ENCODE measurements at regions not wholly inside any gene's neighbourhood (a gene's known extent, or its start where the extent isn't known, plus 50 kb on each side); places are given as distances from the start of the nearest gene placed in this dataset.

- H3K27me3 ChIP-seq (ENCODE audit: control insufficient read depth in 3 of 3, insufficient read depth in 3 of 3, low read length in 3 of 3): peaks cover 0 to 9% (median 6%) of the 10 kb centered on the region in 3 donors
- no peaks in the 10 kb centered on the region for H3K9me3 ChIP-seq (ENCODE audit: control insufficient read depth in 3 of 3, low read length in 3 of 3)
- no peak overlapping the region for H3K27ac ChIP-seq (ENCODE audit: low read depth, low read length)
- H3K4me3 ChIP-seq (ENCODE audit: low read length in 3 of 3): no peak overlapping the region
- H3K36me3 ChIP-seq (ENCODE audit: control insufficient read depth in 3 of 3, insufficient read depth in 3 of 3, low read length in 3 of 3): no peaks in the 10 kb centered on the region
- H3K4me1 ChIP-seq (ENCODE audit: control insufficient read depth in 3 of 3, insufficient read depth in 3 of 3, low read length in 3 of 3): no peaks in the 10 kb centered on the region
- no peak overlapping the region for H3K9ac ChIP-seq (ENCODE audit: low read depth in 1 of 3, low read length in 3 of 3)
Observed at GRCh38 chr18:73842795-73843394, 304.7 kb downstream of the FBXO15 start.

DNA sequence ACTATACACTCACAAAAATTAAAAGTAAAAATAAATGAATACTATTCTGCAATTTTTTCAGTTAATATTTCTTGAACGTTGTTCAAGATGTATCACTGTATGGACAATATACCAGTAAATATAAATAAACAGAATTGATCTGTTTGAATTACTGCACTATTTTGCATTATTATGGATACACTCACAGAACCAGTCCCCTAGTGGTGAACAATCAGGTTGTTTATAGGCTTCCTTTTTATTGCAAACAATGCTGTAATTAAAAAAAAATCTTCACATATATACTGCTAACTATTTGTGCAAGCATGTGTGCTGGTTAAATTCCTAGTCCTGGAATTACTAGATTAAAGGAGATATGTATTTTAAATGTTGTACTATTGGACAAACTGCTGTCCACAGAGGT, 306.0 kb downstream of the FBXO15 start:
- H3K4me3 ChIP-seq (ENCODE audit: low read length in 3 of 3): no peak overlapping the region
- H3K4me1 ChIP-seq (ENCODE audit: control insufficient read depth in 3 of 3, insufficient read depth in 3 of 3, low read length in 3 of 3): no peaks in the 10 kb centered on the region
- no peak overlapping the region for H3K9ac ChIP-seq (ENCODE audit: low read depth in 1 of 3, low read length in 3 of 3)
- H3K27ac ChIP-seq (ENCODE audit: low read depth, low read length): no peak overlapping the region
- no peaks in the 10 kb centered on the region for H3K36me3 ChIP-seq (ENCODE audit: control insufficient read depth in 3 of 3, insufficient read depth in 3 of 3, low read length in 3 of 3)
- no peaks in the 10 kb centered on the region for H3K9me3 ChIP-seq (ENCODE audit: control insufficient read depth in 3 of 3, low read length in 3 of 3)
- peaks cover 0 to 9% (median 6%) of the 10 kb centered on the region in 3 donors for H3K27me3 ChIP-seq (ENCODE audit: control insufficient read depth in 3 of 3, insufficient read depth in 3 of 3, low read length in 3 of 3)

GRCh38 chr18:73840319-73840945, 307.2 kb downstream of the FBXO15 start:
- H3K27me3 ChIP-seq (ENCODE audit: control insufficient read depth in 3 of 3, insufficient read depth in 3 of 3, low read length in 3 of 3): peaks cover 0 to 9% (median 6%) of the 10 kb centered on the region in 3 donors
- no peak overlapping the region for H3K9ac ChIP-seq (ENCODE audit: low read depth in 1 of 3, low read length in 3 of 3)
- H3K4me3 ChIP-seq (ENCODE audit: low read length in 3 of 3): no peak overlapping the region
- no peaks in the 10 kb centered on the region for H3K9me3 ChIP-seq (ENCODE audit: control insufficient read depth in 3 of 3, low read length in 3 of 3)
- no peaks in the 10 kb centered on the region for H3K4me1 ChIP-seq (ENCODE audit: control insufficient read depth in 3 of 3, insufficient read depth in 3 of 3, low read length in 3 of 3)
- no peaks in the 10 kb centered on the region for H3K36me3 ChIP-seq (ENCODE audit: control insufficient read depth in 3 of 3, insufficient read depth in 3 of 3, low read length in 3 of 3)
- H3K27ac ChIP-seq (ENCODE audit: low read depth, low read length): no peak overlapping the region

GRCh38 chr18:73839441-73839840, 308.2 kb downstream of the FBXO15 start:
- Histone ChIP-seq H3K4me3 (ENCODE audit: low read length in 3 of 3) (no peak overlapping the region), H3K9me3 (ENCODE audit: control insufficient read depth in 3 of 3, low read length in 3 of 3) (no peaks in the 10 kb centered on the region), H3K9ac (ENCODE audit: low read depth in 1 of 3, low read length in 3 of 3) (no peak overlapping the region), H3K4me1 (ENCODE audit: control insufficient read depth in 3 of 3, insufficient read depth in 3 of 3, low read length in 3 of 3) (no peaks in the 10 kb centered on the region), H3K27me3 (ENCODE audit: control insufficient read depth in 3 of 3, insufficient read depth in 3 of 3, low read length in 3 of 3) (peaks cover 0 to 6% (median 6%) of the 10 kb centered on the region in 3 donors), H3K27ac (ENCODE audit: low read depth, low read length) (no peak overlapping the region), H3K36me3 (ENCODE audit: control insufficient read depth in 3 of 3, insufficient read depth in 3 of 3, low read length in 3 of 3) (no peaks in the 10 kb centered on the region)

DNA sequence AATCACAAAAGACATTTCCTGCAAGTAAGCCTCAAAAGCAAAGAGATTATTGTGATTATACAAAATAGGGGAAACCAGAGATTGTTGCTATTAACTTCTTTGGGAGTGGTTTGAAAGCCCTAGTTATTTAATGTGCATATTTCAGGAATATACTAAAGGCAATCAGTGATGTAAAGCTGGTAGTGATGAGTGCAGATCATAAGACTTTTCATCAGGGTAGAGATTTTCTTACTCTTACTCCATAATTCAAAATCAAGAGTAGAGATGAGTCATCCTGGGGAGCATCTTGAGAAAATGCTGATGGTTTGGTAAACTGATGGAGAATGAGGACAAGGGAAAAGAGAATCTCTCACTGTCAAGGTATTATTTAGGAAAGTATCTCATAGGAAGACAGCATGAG, 309.5 kb downstream of the FBXO15 start:
- Histone ChIP-seq H3K27ac (ENCODE audit: low read depth, low read length) (no peak overlapping the region), H3K27me3 (ENCODE audit: control insufficient read depth in 3 of 3, insufficient read depth in 3 of 3, low read length in 3 of 3) (peaks cover 0 to under 1% (median 0%) of the 10 kb centered on the region in 3 donors), H3K36me3 (ENCODE audit: control insufficient read depth in 3 of 3, insufficient read depth in 3 of 3, low read length in 3 of 3) (no peaks in the 10 kb centered on the region), H3K9me3 (ENCODE audit: control insufficient read depth in 3 of 3, low read length in 3 of 3) (no peaks in the 10 kb centered on the region), H3K9ac (ENCODE audit: low read depth in 1 of 3, low read length in 3 of 3) (no peak overlapping the region), H3K4me3 (ENCODE audit: low read length in 3 of 3) (no peak overlapping the region), H3K4me1 (ENCODE audit: control insufficient read depth in 3 of 3, insufficient read depth in 3 of 3, low read length in 3 of 3) (no peaks in the 10 kb centered on the region)

DNA sequence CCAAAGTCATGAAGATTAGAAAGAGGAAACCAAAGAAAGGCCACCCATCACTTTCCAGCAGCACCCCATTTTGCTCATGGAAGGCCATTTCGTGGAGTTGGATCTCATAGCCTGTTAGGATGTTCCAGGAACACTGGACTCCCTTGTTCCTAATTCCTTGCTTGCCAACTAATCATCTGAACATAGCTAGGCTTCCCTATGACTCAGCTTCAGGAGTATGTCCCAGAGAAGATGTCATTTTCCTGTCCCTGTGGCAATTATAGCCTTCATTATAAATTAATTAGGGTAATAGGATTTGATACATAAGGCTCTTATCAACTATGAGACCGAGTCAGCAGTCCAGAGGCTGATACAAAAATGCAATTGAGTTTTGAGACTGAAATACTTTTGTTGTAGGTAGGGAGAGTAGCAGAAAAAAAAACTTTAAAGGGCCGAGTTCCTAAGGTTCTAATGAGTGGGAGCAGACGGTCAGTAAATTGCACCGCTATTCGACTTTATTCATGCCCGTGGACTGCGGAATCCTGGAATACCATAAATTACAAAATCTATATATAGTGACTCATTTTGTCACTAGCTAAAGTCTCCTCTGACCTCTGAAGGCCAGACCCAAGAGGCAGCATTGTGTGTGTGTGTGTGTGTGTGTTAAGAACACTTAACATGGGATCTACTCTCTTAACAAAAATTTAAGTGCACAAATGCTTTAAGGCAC, 311.8 kb downstream of the FBXO15 start:
- H3K36me3 ChIP-seq (ENCODE audit: control insufficient read depth in 3 of 3, insufficient read depth in 3 of 3, low read length in 3 of 3): no peaks in the 10 kb centered on the region
- no peaks in the 10 kb centered on the region for H3K9me3 ChIP-seq (ENCODE audit: control insufficient read depth in 3 of 3, low read length in 3 of 3)
- H3K4me1 ChIP-seq (ENCODE audit: control insufficient read depth in 3 of 3, insufficient read depth in 3 of 3, low read length in 3 of 3): no peaks in the 10 kb centered on the region
- no peak overlapping the region for H3K4me3 ChIP-seq (ENCODE audit: low read length in 3 of 3)
- no peak overlapping the region for H3K27ac ChIP-seq (ENCODE audit: low read depth, low read length)
- H3K9ac ChIP-seq (ENCODE audit: low read depth in 1 of 3, low read length in 3 of 3): no peak overlapping the region
- H3K27me3 ChIP-seq (ENCODE audit: control insufficient read depth in 3 of 3, insufficient read depth in 3 of 3, low read length in 3 of 3): no peaks in the 10 kb centered on the region

- Histone ChIP-seq H3K4me3 (ENCODE audit: low read length in 3 of 3) (no peak overlapping the region), H3K4me1 (ENCODE audit: control insufficient read depth in 3 of 3, insufficient read depth in 3 of 3, low read length in 3 of 3) (no peaks in the 10 kb centered on the region), H3K9me3 (ENCODE audit: control insufficient read depth in 3 of 3, low read length in 3 of 3) (no peaks in the 10 kb centered on the region), H3K36me3 (ENCODE audit: control insufficient read depth in 3 of 3, insufficient read depth in 3 of 3, low read length in 3 of 3) (no peaks in the 10 kb centered on the region), H3K9ac (ENCODE audit: low read depth in 1 of 3, low read length in 3 of 3) (no peak overlapping the region), H3K27ac (ENCODE audit: low read depth, low read length) (no peak overlapping the region), H3K27me3 (ENCODE audit: control insufficient read depth in 3 of 3, insufficient read depth in 3 of 3, low read length in 3 of 3) (no peaks in the 10 kb centered on the region)
Observed at GRCh38 chr18:73835039-73835438, 312.6 kb downstream of the FBXO15 start.

- Histone ChIP-seq H3K4me3 (ENCODE audit: low read length in 3 of 3) (no peak overlapping the region), H3K36me3 (ENCODE audit: control insufficient read depth in 3 of 3, insufficient read depth in 3 of 3, low read length in 3 of 3) (no peaks in the 10 kb centered on the region), H3K27ac (ENCODE audit: low read depth, low read length) (no peak overlapping the region), H3K9ac (ENCODE audit: low read depth in 1 of 3, low read length in 3 of 3) (no peak overlapping the region), H3K27me3 (ENCODE audit: control insufficient read depth in 3 of 3, insufficient read depth in 3 of 3, low read length in 3 of 3) (no peaks in the 10 kb centered on the region), H3K9me3 (ENCODE audit: control insufficient read depth in 3 of 3, low read length in 3 of 3) (no peaks in the 10 kb centered on the region), H3K4me1 (ENCODE audit: control insufficient read depth in 3 of 3, insufficient read depth in 3 of 3, low read length in 3 of 3) (no peaks in the 10 kb centered on the region)
Observed at GRCh38 chr18:73831688-73832087, 315.9 kb downstream of the FBXO15 start.

DNA sequence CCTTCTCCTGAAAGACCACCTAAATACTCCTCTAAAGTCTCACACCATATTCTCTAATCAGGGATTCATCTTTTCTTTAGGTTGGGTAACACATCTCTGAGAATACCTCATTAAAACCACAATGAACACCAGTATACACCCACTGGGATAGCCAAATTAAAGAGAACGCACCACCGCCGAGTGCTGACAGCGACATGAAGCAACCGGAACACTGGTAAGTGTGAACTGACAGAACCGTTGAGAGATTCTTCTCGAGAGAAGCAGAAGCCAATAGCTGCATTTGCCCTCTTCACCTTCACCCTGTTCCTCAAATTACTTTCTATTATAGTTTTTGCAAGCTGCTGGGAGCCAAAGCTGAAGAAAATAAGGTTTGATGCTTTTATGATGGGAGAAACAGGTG, 318.5 kb downstream of the FBXO15 start:
- H3K36me3 ChIP-seq (ENCODE audit: control insufficient read depth in 3 of 3, insufficient read depth in 3 of 3, low read length in 3 of 3): no peaks in the 10 kb centered on the region
- no peaks in the 10 kb centered on the region for H3K27me3 ChIP-seq (ENCODE audit: control insufficient read depth in 3 of 3, insufficient read depth in 3 of 3, low read length in 3 of 3)
- H3K4me3 ChIP-seq (ENCODE audit: low read length in 3 of 3): no peak overlapping the region
- H3K9ac ChIP-seq (ENCODE audit: low read depth in 1 of 3, low read length in 3 of 3): no peak overlapping the region
- no peaks in the 10 kb centered on the region for H3K4me1 ChIP-seq (ENCODE audit: control insufficient read depth in 3 of 3, insufficient read depth in 3 of 3, low read length in 3 of 3)
- H3K9me3 ChIP-seq (ENCODE audit: control insufficient read depth in 3 of 3, low read length in 3 of 3): no peaks in the 10 kb centered on the region
- no peak overlapping the region for H3K27ac ChIP-seq (ENCODE audit: low read depth, low read length)

GRCh38 chr18:73827801-73828200, 319.8 kb downstream of the FBXO15 start:
- H3K27me3 ChIP-seq (ENCODE audit: control insufficient read depth in 3 of 3, insufficient read depth in 3 of 3, low read length in 3 of 3): no peaks in the 10 kb centered on the region

More at GRCh38 chr18:73827801-73828200, 319.8 kb downstream of the FBXO15 start:
- Histone ChIP-seq H3K9ac (ENCODE audit: low read depth in 1 of 3, low read length in 3 of 3) (no peak overlapping the region), H3K36me3 (ENCODE audit: control insufficient read depth in 3 of 3, insufficient read depth in 3 of 3, low read length in 3 of 3) (no peaks in the 10 kb centered on the region), H3K4me3 (ENCODE audit: low read length in 3 of 3) (no peak overlapping the region), H3K4me1 (ENCODE audit: control insufficient read depth in 3 of 3, insufficient read depth in 3 of 3, low read length in 3 of 3) (no peaks in the 10 kb centered on the region), H3K27ac (ENCODE audit: low read depth, low read length) (no peak overlapping the region), H3K9me3 (ENCODE audit: control insufficient read depth in 3 of 3, low read length in 3 of 3) (no peaks in the 10 kb centered on the region)

All from skeletal muscle tissue (tissue), 3 donors.